Activated CD4-positive, alpha-beta memory T cell treated with anti-CD3 and anti-CD28 coated beads, Interleukin-2, amount 10 ng/mL, durations not matched to agents 7 days and 5 days (primary cell): ENCODE measurements at regions not wholly inside any gene's neighbourhood (a gene's known extent, or its start where the extent isn't known, plus 50 kb on each side); places are given as distances from the start of the nearest gene placed in this dataset.

ENCODE experiments used
- CTCF ChIA-PET: fragments of 350-600 bp; sonication (Branson Sonifier 250); formaldehyde crosslinking; loops from one replicate; lab custom pipeline; 2021; ENCODE audit warnings: antibody characterized with exemption, inconsistent platforms; lab: Charles Lee
- POLR2A ChIA-PET: fragments of 350-600 bp; sonication (Branson Sonifier 250); formaldehyde crosslinking; loops from one replicate; lab custom pipeline; 2021; ENCODE audit warnings: antibody characterized with exemption; lab: Charles Lee
- DNase-seq: peaks from one replicate; pipeline ENCODE4 v3.0.0-alpha.2; 2020
- H3K27ac Mint-ChIP-seq: one replicate; pipeline ENCODE4 v1.8.0; 2021; ENCODE audit warnings: mild to moderate bottlenecking, mixed read lengths
- H3K27me3 Mint-ChIP-seq: one replicate; pipeline ENCODE4 v1.8.0; 2021; ENCODE audit warnings: mixed read lengths
- H3K36me3 Mint-ChIP-seq: one replicate; pipeline ENCODE4 v1.8.0; 2021; ENCODE audit warnings: low read depth, mixed read lengths
- H3K4me1 Mint-ChIP-seq: one replicate; pipeline ENCODE4 v1.8.0; 2021; ENCODE audit warnings: mixed read lengths
- H3K4me3 Mint-ChIP-seq: one replicate; pipeline ENCODE4 v1.8.0; 2021; ENCODE audit warnings: mild to moderate bottlenecking, mixed read lengths
- H3K9me3 Mint-ChIP-seq: one replicate; pipeline ENCODE4 v1.8.0; 2021; ENCODE audit warnings: mixed read lengths

DNA sequence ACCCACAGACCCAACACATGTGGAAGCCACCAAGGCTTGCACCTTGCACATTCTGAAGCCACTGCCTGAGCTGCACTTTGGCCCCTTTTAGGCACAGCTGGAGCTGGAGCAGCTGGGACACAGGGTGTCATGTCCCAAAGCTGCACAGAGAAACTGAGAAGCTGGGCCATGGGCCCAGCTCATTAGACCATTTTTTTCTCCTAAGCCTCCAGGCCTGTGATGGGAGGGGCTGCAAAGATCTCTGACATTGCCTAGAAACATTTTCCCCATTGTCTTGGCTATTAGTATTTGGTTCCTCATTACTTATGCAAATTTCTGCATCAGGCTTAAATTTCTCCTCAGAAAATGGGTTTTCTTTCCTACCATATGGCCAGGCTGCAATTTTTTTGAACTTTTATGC, 447.4 kb upstream of the HS3ST1 start:
- H3K27ac Mint-ChIP-seq, result no peak overlapping the region
- ChIA-PET CTCF (no interaction called here), POLR2A (no interaction called here)
- H3K9me3 Mint-ChIP-seq, result peaks cover 6% of the 10 kb centered on the region
- DNase-seq, result no peak
- H3K4me1 Mint-ChIP-seq, result no peaks in the 10 kb centered on the region
- H3K4me3 Mint-ChIP-seq, result no peak overlapping the region
- no peaks in the 10 kb centered on the region for H3K36me3 Mint-ChIP-seq
- H3K27me3 Mint-ChIP-seq, result no peaks in the 10 kb centered on the region

DNA sequence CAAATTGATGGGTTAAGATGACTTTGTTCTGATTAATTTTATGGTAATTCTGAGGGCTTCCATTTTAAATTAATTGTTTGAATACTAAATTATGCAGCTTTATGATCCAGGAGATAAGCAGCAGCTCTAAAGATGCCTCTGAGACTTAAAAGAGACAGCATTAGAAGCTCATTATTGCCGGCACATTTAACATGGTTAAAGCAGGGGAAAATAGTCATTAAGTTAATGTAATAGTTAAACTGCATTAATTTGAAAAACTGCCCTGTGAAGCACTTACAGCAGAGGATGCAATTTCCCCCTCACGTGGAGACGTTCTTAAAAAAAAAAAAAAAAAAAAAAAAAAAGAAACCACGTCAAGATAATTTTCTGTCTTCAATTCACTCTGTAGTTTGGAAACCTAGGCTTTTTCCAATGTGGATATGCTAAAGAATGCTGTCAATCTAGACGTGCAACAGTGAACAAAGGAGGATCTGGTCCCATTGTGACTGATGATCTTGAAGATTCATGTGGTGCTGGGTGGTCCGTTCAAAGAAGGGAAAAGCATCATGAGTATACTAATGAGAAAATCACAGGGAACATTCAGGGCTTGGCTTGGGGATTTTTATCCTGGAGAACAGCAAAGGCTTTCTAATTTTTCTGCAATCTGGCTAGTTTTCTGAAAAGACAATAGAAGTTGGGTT, 440.6 kb upstream of the HS3ST1 start:
- H3K4me3 Mint-ChIP-seq, result no peak overlapping the region
- no peaks in the 10 kb centered on the region for H3K36me3 Mint-ChIP-seq
- H3K27ac Mint-ChIP-seq, result no peak overlapping the region
- no peak for DNase-seq
- no peaks in the 10 kb centered on the region for H3K27me3 Mint-ChIP-seq
- H3K4me1 Mint-ChIP-seq, result no peaks in the 10 kb centered on the region
- ChIA-PET CTCF (no interaction called here), POLR2A (no interaction called here)
- peaks cover 2% of the 10 kb centered on the region for H3K9me3 Mint-ChIP-seq

GRCh38 chr4:11866391-11866790, 437.7 kb upstream of the HS3ST1 start:
- Mint-ChIP-seq H3K27me3 (no peaks in the 10 kb centered on the region), H3K9me3 (peaks cover 4% of the 10 kb centered on the region), H3K36me3 (no peaks in the 10 kb centered on the region), H3K4me3 (no peak overlapping the region), H3K27ac (no peak overlapping the region), H3K4me1 (no peaks in the 10 kb centered on the region)
- ChIA-PET POLR2A (no interaction called here), CTCF (no interaction called here)
- DNase-seq, result no peak

GRCh38 chr4:11860996-11861395, 432.3 kb upstream of the HS3ST1 start:
- no peaks in the 10 kb centered on the region for H3K36me3 Mint-ChIP-seq
- DNase-seq, result no peak
- H3K27me3 Mint-ChIP-seq, result no peaks in the 10 kb centered on the region
- peaks cover 3% of the 10 kb centered on the region for H3K9me3 Mint-ChIP-seq
- ChIA-PET CTCF (no interaction called here), POLR2A (no interaction called here)
- H3K27ac Mint-ChIP-seq, result no peak overlapping the region
- no peaks in the 10 kb centered on the region for H3K4me1 Mint-ChIP-seq
- H3K4me3 Mint-ChIP-seq, result no peak overlapping the region

DNA sequence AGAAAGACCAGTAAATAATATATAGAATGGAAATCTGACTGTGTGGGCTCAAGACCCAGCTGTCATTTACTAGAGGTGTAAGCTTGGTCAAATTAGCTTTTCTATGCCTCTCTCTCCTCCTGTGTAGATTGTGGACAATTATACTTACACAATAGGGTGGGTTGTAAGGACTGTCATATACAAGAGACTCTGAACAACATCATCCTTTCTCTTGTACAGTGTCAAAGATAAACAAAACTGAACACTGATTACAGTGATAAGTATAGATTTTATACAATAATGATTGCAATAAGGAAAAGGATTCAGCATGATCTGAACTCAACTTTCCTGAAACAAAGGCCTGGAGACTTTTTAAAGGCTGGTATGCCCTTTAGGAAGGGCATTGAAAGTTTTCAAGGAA, 429.2 kb upstream of the HS3ST1 start:
- DNase-seq, result no peak
- ChIA-PET CTCF (no interaction called here), POLR2A (no interaction called here)
- Mint-ChIP-seq H3K9me3 (peaks cover 2% of the 10 kb centered on the region), H3K4me3 (no peak overlapping the region), H3K27ac (no peak overlapping the region), H3K27me3 (no peaks in the 10 kb centered on the region), H3K36me3 (no peaks in the 10 kb centered on the region), H3K4me1 (no peaks in the 10 kb centered on the region)

GRCh38 chr4:11847167-11847566, 418.5 kb upstream of the HS3ST1 start:
- Mint-ChIP-seq H3K4me3 (no peak overlapping the region), H3K27me3 (no peaks in the 10 kb centered on the region), H3K9me3 (peaks cover 2% of the 10 kb centered on the region), H3K4me1 (no peaks in the 10 kb centered on the region), H3K27ac (no peak overlapping the region), H3K36me3 (no peaks in the 10 kb centered on the region)
- no peak for DNase-seq
- ChIA-PET POLR2A (no interaction called here), CTCF (no interaction called here)

DNA sequence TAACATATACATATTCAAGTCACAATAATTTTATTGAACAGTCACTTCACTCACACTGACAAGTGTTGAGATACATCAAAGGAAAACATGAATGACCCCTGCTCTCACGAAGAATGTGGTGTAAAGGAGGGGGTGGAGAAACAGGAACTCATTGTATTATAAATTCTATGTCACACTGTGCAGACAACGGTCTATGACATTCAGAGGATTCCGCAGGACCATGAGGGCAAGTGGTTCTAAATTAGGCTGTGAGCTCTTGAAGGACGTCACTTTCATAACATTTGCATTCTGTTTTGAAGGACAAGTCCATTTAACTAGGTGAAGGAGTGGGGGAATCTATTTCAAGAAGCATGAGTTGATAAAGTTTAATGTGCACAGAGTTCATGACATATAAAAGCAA, 415.2 kb upstream of the HS3ST1 start:
- H3K4me1 Mint-ChIP-seq, result no peaks in the 10 kb centered on the region
- no peak for DNase-seq
- CTCF ChIA-PET, result no interaction called here
- peaks cover 2% of the 10 kb centered on the region for H3K9me3 Mint-ChIP-seq
- H3K4me3 Mint-ChIP-seq, result no peak overlapping the region
- no peak overlapping the region for H3K27ac Mint-ChIP-seq
- no peaks in the 10 kb centered on the region for H3K36me3 Mint-ChIP-seq
- H3K27me3 Mint-ChIP-seq, result no peaks in the 10 kb centered on the region
- POLR2A ChIA-PET, result no interaction called here

DNA sequence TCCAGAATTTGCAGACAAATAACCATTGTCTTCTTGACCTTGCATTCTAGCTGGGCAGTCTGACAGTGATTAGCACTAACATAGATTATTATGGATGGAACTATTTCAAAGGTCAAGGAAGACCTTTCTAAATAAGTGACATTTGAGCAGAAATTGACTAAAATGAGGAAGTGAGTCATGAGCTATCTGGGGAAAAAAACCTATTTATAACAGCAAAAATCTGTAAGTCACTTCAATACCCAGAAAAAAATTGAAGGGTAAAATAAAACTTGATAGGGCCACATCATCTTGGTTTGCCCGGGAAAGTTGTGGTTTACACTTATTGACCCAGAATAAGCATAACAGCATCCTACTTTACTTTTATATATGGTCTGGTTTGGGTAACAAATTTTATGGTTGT, 414.6 kb upstream of the HS3ST1 start:
- Mint-ChIP-seq H3K9me3 (peaks cover 2% of the 10 kb centered on the region), H3K4me1 (no peaks in the 10 kb centered on the region), H3K27ac (no peak overlapping the region), H3K4me3 (no peak overlapping the region), H3K36me3 (no peaks in the 10 kb centered on the region), H3K27me3 (no peaks in the 10 kb centered on the region)
- DNase-seq, result no peak
- CTCF ChIA-PET, result no interaction called here
- POLR2A ChIA-PET, result no interaction called here

- ChIA-PET CTCF (no interaction called here), POLR2A (no interaction called here)
- no peak overlapping the region for H3K27ac Mint-ChIP-seq
- no peaks in the 10 kb centered on the region for H3K36me3 Mint-ChIP-seq
- no peaks in the 10 kb centered on the region for H3K27me3 Mint-ChIP-seq
- H3K4me3 Mint-ChIP-seq, result no peak overlapping the region
- peaks cover 2% of the 10 kb centered on the region for H3K9me3 Mint-ChIP-seq
- no peaks in the 10 kb centered on the region for H3K4me1 Mint-ChIP-seq
- no peak for DNase-seq
Observed at GRCh38 chr4:11842620-11843263, 414.0 kb upstream of the HS3ST1 start.

- no peaks in the 10 kb centered on the region for H3K36me3 Mint-ChIP-seq
- no peaks in the 10 kb centered on the region for H3K4me1 Mint-ChIP-seq
- DNase-seq, result no peak
- no peaks in the 10 kb centered on the region for H3K9me3 Mint-ChIP-seq
- POLR2A ChIA-PET, result no interaction called here
- CTCF ChIA-PET, result interaction anchor here (0.5 kb wide), 1 partner anchor 369 kb away, joined by 3 read pairs; no protein-coding TSS in a partner anchor
- no peak overlapping the region for H3K27ac Mint-ChIP-seq
- no peaks in the 10 kb centered on the region for H3K27me3 Mint-ChIP-seq
- H3K4me3 Mint-ChIP-seq, result no peak overlapping the region
Observed at GRCh38 chr4:11839889-11840288, 411.2 kb upstream of the HS3ST1 start.

DNA sequence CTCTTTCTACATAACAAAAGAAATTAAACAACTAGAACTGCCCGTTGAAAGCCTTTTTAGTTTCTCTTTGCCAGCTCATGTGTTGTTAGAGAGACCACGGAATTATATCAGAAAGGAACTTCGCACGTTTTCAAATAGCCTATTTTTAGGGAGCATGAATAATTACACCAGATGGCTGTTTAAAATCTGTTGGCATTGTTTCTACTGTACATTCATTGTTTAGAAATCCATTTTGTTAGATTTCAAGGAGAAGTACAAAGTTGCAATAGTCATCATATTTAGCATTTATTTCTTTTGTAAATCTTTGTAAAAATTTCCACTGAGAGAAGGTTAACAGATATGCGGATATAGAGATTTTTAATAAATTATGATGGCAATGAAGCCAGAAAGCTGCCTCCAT, 403.0 kb upstream of the HS3ST1 start:
- DNase-seq, result no peak
- POLR2A ChIA-PET, result no interaction called here
- no peaks in the 10 kb centered on the region for H3K9me3 Mint-ChIP-seq
- H3K4me3 Mint-ChIP-seq, result no peak overlapping the region
- H3K27me3 Mint-ChIP-seq, result no peaks in the 10 kb centered on the region
- H3K27ac Mint-ChIP-seq, result no peak overlapping the region
- CTCF ChIA-PET, result no interaction called here
- H3K4me1 Mint-ChIP-seq, result no peaks in the 10 kb centered on the region
- H3K36me3 Mint-ChIP-seq, result no peaks in the 10 kb centered on the region

DNA sequence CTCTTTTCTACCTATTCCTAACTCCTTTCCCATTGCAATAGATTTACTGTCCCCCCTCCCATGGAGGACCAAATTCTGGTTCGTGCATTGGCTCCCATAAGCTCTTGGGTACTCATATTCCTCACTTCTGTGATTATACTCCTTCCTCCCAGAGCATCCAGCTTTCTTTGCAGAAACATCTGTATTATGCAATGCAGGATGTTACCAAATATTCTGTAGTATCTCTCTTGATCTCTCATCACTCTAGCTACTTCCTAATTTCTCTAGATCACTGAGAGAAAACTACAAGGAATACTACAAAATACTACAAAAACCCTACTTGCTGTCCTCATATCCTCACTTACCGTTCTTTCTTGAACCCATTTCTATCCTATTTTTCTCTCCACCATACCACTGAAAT, 395.9 kb upstream of the HS3ST1 start:
- no peak overlapping the region for H3K27ac Mint-ChIP-seq
- no peaks in the 10 kb centered on the region for H3K27me3 Mint-ChIP-seq
- H3K36me3 Mint-ChIP-seq, result no peaks in the 10 kb centered on the region
- no peak overlapping the region for H3K4me3 Mint-ChIP-seq
- no peak for DNase-seq
- ChIA-PET CTCF (no interaction called here), POLR2A (no interaction called here)
- H3K4me1 Mint-ChIP-seq, result no peaks in the 10 kb centered on the region
- no peaks in the 10 kb centered on the region for H3K9me3 Mint-ChIP-seq

- CTCF ChIA-PET, result no interaction called here
- no peaks in the 10 kb centered on the region for H3K27me3 Mint-ChIP-seq
Observed at GRCh38 chr4:11821772-11822430, 393.2 kb upstream of the HS3ST1 start.

DNA sequence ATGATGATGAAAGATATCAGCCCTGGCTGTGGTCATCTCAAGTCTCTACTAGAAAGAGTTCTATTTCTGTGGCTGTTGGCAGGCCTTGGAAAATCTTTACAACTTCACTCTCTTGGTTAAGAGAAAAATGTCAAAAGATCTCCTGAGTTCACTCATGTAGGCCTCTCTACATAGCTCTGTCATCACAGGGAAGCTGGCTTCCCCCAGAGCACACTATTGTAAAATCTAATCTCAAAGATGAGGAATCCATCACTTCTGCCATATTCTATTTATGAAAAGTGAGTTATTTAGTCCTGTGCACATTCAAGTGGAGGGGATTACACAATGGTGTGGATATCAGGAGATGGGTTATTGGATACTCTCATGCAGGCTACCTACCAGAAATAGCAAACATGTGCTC, 388.4 kb upstream of the HS3ST1 start:
- Mint-ChIP-seq H3K4me1 (no peaks in the 10 kb centered on the region), H3K36me3 (no peaks in the 10 kb centered on the region), H3K27ac (no peak overlapping the region), H3K9me3 (no peaks in the 10 kb centered on the region), H3K27me3 (no peaks in the 10 kb centered on the region), H3K4me3 (no peak overlapping the region)
- CTCF ChIA-PET, result no interaction called here
- POLR2A ChIA-PET, result no interaction called here
- no peak for DNase-seq

More at GRCh38 chr4:11821772-11822430, 393.2 kb upstream of the HS3ST1 start:
- POLR2A ChIA-PET, result no interaction called here
- H3K27ac Mint-ChIP-seq, result no peak overlapping the region
- DNase-seq, result no peak
- H3K4me3 Mint-ChIP-seq, result no peak overlapping the region
- no peaks in the 10 kb centered on the region for H3K4me1 Mint-ChIP-seq
- no peaks in the 10 kb centered on the region for H3K9me3 Mint-ChIP-seq
- H3K36me3 Mint-ChIP-seq, result no peaks in the 10 kb centered on the region
